Left forelimb (tissue), 1 donor: ENCODE measurements at regions not wholly inside any gene's neighbourhood (a gene's known extent, or its start where the extent isn't known, plus 50 kb on each side); places are given as distances from the start of the nearest gene placed in this dataset.

Source experiments
- DNase-seq: peaks from one replicate; pipeline ENCODE4 v3.0.0-alpha.2; 2018; ENCODE audit warnings: low spot score

- DNase-seq, result no peak
Measured at GRCh38 chr1:187236199-187236598, 407.4 kb downstream of the PLA2G4A start.

DNA sequence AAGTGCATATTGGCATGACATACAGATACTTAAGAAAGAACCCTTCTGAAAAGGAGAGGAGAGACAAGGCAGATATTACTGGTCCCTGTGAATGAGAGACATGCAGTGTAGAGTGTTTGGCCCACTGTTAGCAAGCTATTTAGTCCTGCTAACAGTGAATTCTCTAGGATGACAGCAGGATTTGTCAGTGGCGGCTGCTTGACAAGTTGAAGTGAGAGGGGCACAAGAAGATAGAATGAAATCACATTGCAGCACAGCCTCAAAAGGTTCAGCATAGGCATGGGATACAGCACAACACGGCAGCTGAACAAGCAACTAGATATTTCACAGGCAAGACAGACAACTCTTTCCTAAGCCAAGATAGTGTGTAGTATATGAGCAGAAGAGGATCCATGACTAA, 407.9 kb downstream of the PLA2G4A start:
- no peak for DNase-seq

DNA sequence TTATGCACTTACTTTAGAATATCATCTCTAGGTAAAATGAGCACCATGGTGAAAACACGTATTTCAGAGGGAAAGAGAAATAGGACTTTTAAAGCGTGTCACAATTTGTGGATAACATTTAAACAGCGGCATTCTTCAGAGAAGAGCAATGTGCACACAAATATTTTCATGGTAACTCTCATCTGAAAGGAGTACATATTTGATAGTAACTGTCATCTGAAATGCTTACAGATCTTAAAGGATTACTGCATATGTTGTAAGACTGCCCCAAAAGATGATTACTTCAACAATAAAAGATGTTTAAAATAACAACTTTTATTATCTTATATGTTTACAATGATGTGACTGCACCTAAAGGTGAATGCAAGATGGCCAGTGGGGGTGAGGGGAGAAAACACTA, 408.8 kb downstream of the PLA2G4A start:
- DNase-seq, result no peak

DNA sequence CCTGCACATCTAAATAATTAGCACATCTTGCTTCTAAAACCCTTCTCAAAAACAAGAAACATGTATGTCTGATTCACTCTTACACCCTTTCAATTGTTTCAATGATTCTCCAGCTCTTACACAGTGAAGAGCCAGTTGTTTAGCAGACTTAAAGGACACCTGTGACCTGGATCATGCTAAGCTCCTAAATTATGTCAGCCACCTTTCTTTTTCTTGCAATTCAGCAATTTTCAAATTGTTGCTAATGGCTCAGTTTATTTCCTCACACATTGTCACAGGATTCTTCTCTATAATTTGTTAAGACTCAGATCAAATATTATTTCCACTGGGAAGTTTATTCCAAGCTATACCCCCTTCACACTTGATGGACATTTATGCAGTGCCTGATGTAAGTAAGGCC, 413.2 kb downstream of the PLA2G4A start:
- no peak for DNase-seq

DNA sequence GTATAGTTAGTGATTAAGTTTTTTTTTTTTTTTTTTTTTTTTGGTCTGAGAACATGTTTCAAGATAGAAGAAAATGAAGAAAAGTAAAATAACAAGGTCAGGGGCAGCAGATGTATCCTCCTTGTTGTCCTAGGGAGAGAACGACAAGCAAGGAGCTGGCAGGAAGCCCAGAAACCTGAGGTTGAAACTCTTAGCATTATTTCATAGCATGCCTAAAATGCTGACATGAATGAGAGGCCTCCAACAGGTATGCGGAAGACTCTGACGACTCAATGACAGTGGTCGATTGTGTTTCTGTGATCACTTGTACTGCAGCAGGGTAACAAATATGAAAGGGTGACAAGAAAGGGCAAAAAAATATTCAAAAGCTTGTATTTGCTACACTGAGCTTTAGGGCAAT, 415.9 kb downstream of the PLA2G4A start:
- no peak for DNase-seq

- DNase-seq, result no peak
Measured at GRCh38 chr1:187245201-187245600, 416.5 kb downstream of the PLA2G4A start.

DNA sequence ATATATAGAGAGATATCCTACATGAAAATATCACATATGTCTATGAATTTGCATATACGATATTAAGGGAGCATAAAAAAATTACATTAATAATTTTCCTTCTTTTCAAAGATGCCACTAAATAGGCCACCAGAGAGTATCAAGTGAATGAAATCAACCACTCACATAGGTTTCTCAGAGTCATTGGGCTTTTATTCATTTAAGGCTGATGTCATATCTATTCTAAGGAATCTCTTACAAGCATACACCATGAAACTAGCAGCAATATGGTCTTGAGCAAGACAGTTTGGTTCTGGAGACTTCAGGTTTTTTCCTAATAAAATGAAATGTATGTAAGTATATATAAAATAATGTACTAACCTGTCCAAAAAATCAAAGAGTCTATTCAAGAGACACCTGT, 420.4 kb downstream of the PLA2G4A start:
- no peak for DNase-seq

DNA sequence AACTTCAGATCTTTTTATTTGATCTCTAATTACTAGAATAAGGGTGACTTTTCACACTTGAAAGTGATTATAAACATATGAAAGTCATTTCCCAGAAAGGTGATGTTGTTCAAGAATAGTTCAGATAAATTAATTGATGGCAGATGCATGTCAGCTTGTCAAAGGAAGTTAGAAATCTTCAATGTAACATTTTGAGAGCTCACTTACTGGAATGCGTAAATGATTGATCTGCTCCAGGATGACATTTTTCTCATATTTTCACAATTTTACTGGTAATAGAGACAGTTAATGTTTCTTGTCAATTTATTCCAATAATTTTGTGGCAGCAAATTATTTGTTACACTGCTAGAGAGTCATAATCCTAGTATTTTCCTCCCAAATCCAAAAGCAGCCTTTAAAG, 424.2 kb downstream of the PLA2G4A start:
- DNase-seq, result no peak

DNA sequence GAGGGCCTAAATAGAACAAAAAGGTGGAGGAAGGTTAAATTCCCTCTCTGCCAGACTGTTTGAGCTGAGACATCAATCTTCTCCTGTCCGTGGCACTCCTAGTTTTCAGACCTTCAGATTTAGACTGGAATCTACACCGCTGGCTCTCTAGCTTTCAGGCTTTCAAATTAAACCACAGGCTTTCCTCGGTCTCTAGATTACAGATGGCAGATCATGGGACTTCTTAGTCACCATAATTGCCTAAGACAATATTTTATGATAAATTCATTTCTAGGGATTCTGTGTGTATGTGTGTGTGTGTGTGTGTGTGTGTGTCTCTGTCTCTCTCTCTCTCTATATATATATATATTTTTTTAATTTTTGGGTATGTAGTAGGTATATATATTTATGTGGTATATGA, 428.7 kb downstream of the PLA2G4A start:
- DNase-seq, result no peak

GRCh38 chr1:187261637-187262036, 432.9 kb downstream of the PLA2G4A start:
- no peak for DNase-seq

GRCh38 chr1:187262731-187263130, 434.0 kb downstream of the PLA2G4A start:
- no peak for DNase-seq

GRCh38 chr1:187264995-187265602, 436.4 kb downstream of the PLA2G4A start:
- DNase-seq, result no peak

GRCh38 chr1:187266051-187266450, 437.3 kb downstream of the PLA2G4A start:
- no peak for DNase-seq

- DNase-seq, result no peak
Measured at GRCh38 chr1:187267827-187268226, 439.1 kb downstream of the PLA2G4A start.

DNA sequence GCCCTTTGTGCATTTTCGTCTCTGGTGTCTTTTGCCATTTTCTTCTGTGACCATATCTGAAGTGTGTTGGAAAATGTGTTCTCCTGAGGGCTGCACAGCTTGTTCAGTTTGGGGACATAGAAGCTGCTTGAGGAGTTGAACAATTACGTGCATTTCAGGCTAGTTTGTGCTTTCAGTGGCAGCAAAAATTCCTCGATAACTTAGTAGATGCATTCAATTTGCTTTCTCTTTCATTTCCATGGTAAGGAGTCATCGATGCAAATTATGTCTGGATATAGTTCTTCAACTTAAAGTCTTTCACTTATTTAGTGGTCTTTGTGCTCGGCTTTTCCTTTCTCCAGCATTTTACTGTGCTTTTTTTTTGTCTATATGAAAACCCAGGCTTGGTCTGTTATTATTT, 441.5 kb downstream of the PLA2G4A start:
- DNase-seq, result no peak

GRCh38 chr1:187275346-187275745, 446.6 kb downstream of the PLA2G4A start:
- DNase-seq, result no peak

DNA sequence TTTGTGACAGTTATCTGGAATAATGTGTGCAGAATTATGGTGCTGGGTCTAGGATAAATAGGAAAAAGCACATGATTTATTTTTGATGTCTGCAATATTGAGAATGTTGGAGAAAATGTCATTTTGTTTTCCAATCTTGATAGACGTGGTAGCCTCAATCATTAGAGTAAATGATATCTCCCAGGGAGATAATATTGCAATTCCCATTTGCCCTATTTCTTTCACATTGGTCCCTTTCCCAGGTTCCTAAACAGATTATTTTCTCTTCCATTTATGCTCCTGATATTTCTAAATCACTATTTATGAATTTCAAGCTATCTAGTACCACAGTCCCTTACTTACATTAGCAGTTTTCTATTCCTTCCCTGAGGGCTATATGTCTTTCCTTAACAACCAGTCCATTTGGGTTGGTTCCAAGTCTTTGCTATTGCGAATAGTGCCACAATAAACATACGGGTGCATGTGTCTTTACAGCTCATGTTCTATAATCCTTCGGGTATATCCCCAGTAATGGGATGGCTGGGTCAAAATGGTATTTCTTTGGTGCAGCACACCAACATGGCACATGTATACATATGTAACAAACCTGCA, 447.3 kb downstream of the PLA2G4A start:
- DNase-seq, result no peak

DNA sequence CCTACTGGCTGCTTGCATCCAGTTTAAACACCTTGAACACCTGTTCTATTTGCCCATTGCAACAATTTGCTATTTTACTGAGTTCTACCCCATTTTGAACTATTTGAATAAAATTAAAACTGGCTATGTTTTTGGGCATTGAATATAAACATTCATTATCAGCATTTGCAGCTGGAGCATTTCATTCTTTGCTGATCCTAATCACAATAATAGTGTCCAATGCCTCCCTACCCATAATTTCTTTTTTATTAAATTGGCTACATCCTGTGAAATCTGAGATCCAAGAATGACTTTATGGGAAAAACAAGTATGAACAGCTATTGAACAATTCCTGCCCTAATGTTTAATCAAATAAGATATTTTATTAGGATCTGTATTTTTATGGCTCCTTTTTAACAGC, 447.9 kb downstream of the PLA2G4A start:
- no peak for DNase-seq

DNA sequence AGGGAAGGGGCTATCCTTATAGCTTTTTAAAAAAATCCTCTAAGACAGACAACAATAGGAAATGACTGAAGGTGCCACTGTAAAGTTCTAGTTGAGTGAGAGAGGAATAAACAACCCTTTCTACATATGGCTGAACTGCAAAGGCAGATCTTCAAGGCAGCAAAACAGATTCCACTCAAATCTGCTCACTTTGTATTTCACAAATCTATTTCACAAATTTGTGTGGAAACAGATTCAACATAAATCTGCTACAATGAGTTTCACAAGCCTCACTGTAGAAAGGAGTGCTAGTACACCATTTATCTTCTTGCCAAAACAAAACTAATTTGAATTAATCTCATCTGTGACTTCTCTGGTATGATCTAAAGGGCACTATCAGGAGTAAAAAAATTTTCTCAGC, 451.3 kb downstream of the PLA2G4A start:
- DNase-seq, result no peak

DNA sequence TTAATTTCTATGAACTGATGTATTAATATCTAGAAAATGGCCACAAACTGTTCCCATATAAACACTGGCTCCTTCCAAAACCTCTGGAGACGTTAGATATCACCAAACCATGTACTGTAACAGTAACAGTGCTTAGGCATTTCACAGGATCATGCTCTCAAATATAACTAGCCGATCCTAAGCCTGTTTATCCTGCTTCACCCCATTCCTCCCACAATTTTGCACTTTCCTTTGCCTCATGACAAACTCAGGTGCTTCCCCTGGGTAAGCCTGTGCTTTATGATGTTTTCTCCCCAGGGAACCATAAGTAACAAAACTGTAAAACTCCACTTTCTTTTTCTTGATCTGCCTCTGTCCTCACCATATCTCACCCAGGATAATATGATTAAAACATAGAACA, 452.3 kb downstream of the PLA2G4A start:
- DNase-seq, result no peak

- DNase-seq, result no peak
Measured at GRCh38 chr1:187283984-187284383, 455.2 kb downstream of the PLA2G4A start.

- no peak for DNase-seq
Measured at GRCh38 chr1:187294421-187295201, 465.9 kb downstream of the PLA2G4A start.

- DNase-seq, result no peak
Measured at GRCh38 chr1:187300081-187300480, 471.3 kb downstream of the PLA2G4A start.
